Loucy (cell line): ENCODE measurements at regions not wholly inside any gene's neighbourhood (a gene's known extent, or its start where the extent isn't known, plus 50 kb on each side); places are given as distances from the start of the nearest gene placed in this dataset.
A peak's percentile ranks its signal among the peaks of the same experiment; 100 is the strongest.

Experiments
- H2AFZ ChIP-seq: fragments of 200-600 bp; sonication (generic); 2 replicates; pipeline ENCODE4 v1.6.0; 2016; ENCODE audit warnings: antibody characterized with exemption, mild to moderate bottlenecking, low read length, moderate library complexity
- H3F3A ChIP-seq: fragments of 200-600 bp; 2 replicates; pipeline ENCODE4 v1.6.0; 2016; ENCODE audit warnings: antibody characterized with exemption, low read depth, mild to moderate bottlenecking
- H3K27me3 ChIP-seq: fragments of 200-600 bp; sonication (generic); 2 replicates; pipeline ENCODE4 v1.6.1; 2014; ENCODE audit warnings: low read length, mild to moderate bottlenecking; ENCODE audit not compliant: insufficient read depth, poor library complexity, severe bottlenecking
- H3K36me3 ChIP-seq: fragments of 200-600 bp; sonication (generic); 2 replicates; pipeline ENCODE4 v1.6.1; 2016; ENCODE audit warnings: low read length; ENCODE audit not compliant: insufficient read depth
- H3K4me1 ChIP-seq: fragments of 200-600 bp; sonication (generic); 2 replicates; pipeline ENCODE4 v1.5.1; 2014; ENCODE audit warnings: low read length, mild to moderate bottlenecking; ENCODE audit not compliant: insufficient read depth, poor library complexity, severe bottlenecking
- H3K4me2 ChIP-seq: fragments of 200-600 bp; sonication (generic); 2 replicates; pipeline ENCODE4 v1.6.0; 2014; ENCODE audit warnings: antibody characterized with exemption, low read length, low read depth, mild to moderate bottlenecking; ENCODE audit not compliant: poor library complexity, severe bottlenecking
- H3K4me3 ChIP-seq: fragments of 200-600 bp; sonication (generic); 2 replicates; pipeline ENCODE4 v1.5.1; 2014; ENCODE audit warnings: low read length, mild to moderate bottlenecking, mixed read lengths; ENCODE audit not compliant: poor library complexity, severe bottlenecking
- H3K79me2 ChIP-seq: fragments of 200-600 bp; sonication (generic); 2 replicates; pipeline ENCODE4 v1.6.1; 2014; ENCODE audit warnings: low read length; ENCODE audit not compliant: insufficient read depth
- H3K9ac ChIP-seq: fragments of 200-600 bp; sonication (generic); 2 replicates; pipeline ENCODE4 v1.6.0; 2014; ENCODE audit warnings: mild to moderate bottlenecking, low read depth, low read length, moderate library complexity; ENCODE audit not compliant: poor library complexity, severe bottlenecking
- H3K9me2 ChIP-seq: fragments of 200-600 bp; sonication (generic); replicated peaks from 2 replicates; pipeline ENCODE4 v1.6.1; 2016; ENCODE audit warnings: low read depth, low read length, mixed read lengths
- H3K9me3 ChIP-seq: fragments of 200-600 bp; sonication (generic); 2 replicates; pipeline ENCODE4 v1.6.1; 2014; ENCODE audit warnings: mild to moderate bottlenecking, antibody characterized with exemption, low read length, low read depth; ENCODE audit not compliant: insufficient read depth
- H4K20me1 ChIP-seq: fragments of 200-600 bp; sonication (generic); 2 replicates; pipeline ENCODE4 v1.6.0; 2014; ENCODE audit warnings: antibody characterized with exemption, low read length, mild to moderate bottlenecking; ENCODE audit not compliant: insufficient read depth, poor library complexity, severe bottlenecking
- CTCF ChIP-seq: fragments of 200-600 bp; sonication (generic); conservative IDR thresholded peaks from 2 replicates; pipeline ENCODE4 v1.5.1; 2014; ENCODE audit warnings: mild to moderate bottlenecking, antibody characterized with exemption, low read length
- EZH2phosphoT487 ChIP-seq: fragments of 200-600 bp; IDR thresholded peaks from 2 replicates; pipeline ENCODE4 v1.6.1; 2018; ENCODE audit warnings: antibody characterized with exemption, mild to moderate bottlenecking, moderate library complexity, borderline replicate concordance

- no peak overlapping the region for H3K9ac ChIP-seq
- H3K36me3 ChIP-seq: no peaks in the 10 kb centered on the region
- no peaks in the 10 kb centered on the region for H3K79me2 ChIP-seq
- H3F3A ChIP-seq: no peaks in the 10 kb centered on the region
- no peak overlapping the region for H3K4me2 ChIP-seq
- H3K9me3 ChIP-seq: no peaks in the 10 kb centered on the region
- H4K20me1 ChIP-seq: no peaks in the 10 kb centered on the region
- no peaks in the 10 kb centered on the region for H3K4me1 ChIP-seq
- no peak overlapping the region for H2AFZ ChIP-seq
- H3K27me3 ChIP-seq: no peaks in the 10 kb centered on the region
- no peak for TF ChIP-seq EZH2phosphoT487
- no peak for TF ChIP-seq CTCF
- no peaks in the 10 kb centered on the region for H3K9me2 ChIP-seq
- no peak overlapping the region for H3K4me3 ChIP-seq
Measured at GRCh38 chr1:163406772-163407171, 85.0 kb downstream of the NUF2 start.

GRCh38 chr1:163408262-163408661 lies 86.5 kb downstream of the NUF2 start:
- no peak overlapping the region for H2AFZ ChIP-seq
- no peaks in the 10 kb centered on the region for H3K9me3 ChIP-seq
- no peaks in the 10 kb centered on the region for H3K9me2 ChIP-seq
- no peaks in the 10 kb centered on the region for H3F3A ChIP-seq
- H3K9ac ChIP-seq: no peak overlapping the region
- no peaks in the 10 kb centered on the region for H3K27me3 ChIP-seq
- TF ChIP-seq EZH2phosphoT487: no peak
- TF ChIP-seq CTCF: no peak
- H3K4me2 ChIP-seq: no peak overlapping the region
- no peaks in the 10 kb centered on the region for H4K20me1 ChIP-seq
- no peaks in the 10 kb centered on the region for H3K79me2 ChIP-seq
- no peaks in the 10 kb centered on the region for H3K4me1 ChIP-seq
- H3K36me3 ChIP-seq: no peaks in the 10 kb centered on the region
- no peak overlapping the region for H3K4me3 ChIP-seq

GRCh38 chr1:163410073-163410999 lies 88.6 kb downstream of the NUF2 start:
- Histone ChIP-seq H3K4me3 (no peak overlapping the region), H3K79me2 (no peaks in the 10 kb centered on the region), H3K4me1 (no peaks in the 10 kb centered on the region), H3K36me3 (no peaks in the 10 kb centered on the region), H3K9ac (no peak overlapping the region), H2AFZ (peak overlapping the region; percentile 46; the same call in 1 of the 2 replicates), H3K9me3 (no peaks in the 10 kb centered on the region), H3K9me2 (no peaks in the 10 kb centered on the region), H3K4me2 (no peak overlapping the region), H4K20me1 (no peaks in the 10 kb centered on the region), H3K27me3 (no peaks in the 10 kb centered on the region), H3F3A (no peaks in the 10 kb centered on the region)
- TF ChIP-seq CTCF: peak; percentile 93
- no peak for TF ChIP-seq EZH2phosphoT487
